ENCODE measurements at regions not wholly inside any gene's neighbourhood (a gene's known extent, or its start where the extent isn't known, plus 50 kb on each side); places are given as distances from the start of the nearest gene placed in this dataset.
"Not testable (repeated sequence)": the region's sequence is repeated elsewhere in the genome, so short reads cannot be mapped to it uniquely, and the experiment has no call there.

GRCh38 chr14:48398675-48399282 is 723.4 kb upstream of the MDGA2 start:
- peak; percentile 57 for DNase-seq (ENCODE audit: low spot score)

GRCh38 chr14:48391661-48392060 is 716.3 kb upstream of the MDGA2 start:
- no peak for DNase-seq (ENCODE audit: low spot score)

- no peak for DNase-seq (ENCODE audit: low spot score)
Measured at GRCh38 chr14:48390346-48390745, 714.9 kb upstream of the MDGA2 start.

- DNase-seq (ENCODE audit: low spot score) = no peak
Measured at GRCh38 chr14:48384821-48385220, 709.4 kb upstream of the MDGA2 start.

GRCh38 chr14:48382961-48383360 is 707.6 kb upstream of the MDGA2 start:
- no peak for DNase-seq (ENCODE audit: low spot score)

- no peak for DNase-seq (ENCODE audit: low spot score)
Measured at GRCh38 chr14:48378541-48378940, 703.1 kb upstream of the MDGA2 start.

- no peak for DNase-seq (ENCODE audit: low spot score)
Measured at GRCh38 chr14:48373981-48374380, 698.6 kb upstream of the MDGA2 start.

- DNase-seq (ENCODE audit: low spot score) = no peak
Measured at GRCh38 chr14:48350971-48351370, 675.6 kb upstream of the MDGA2 start.

GRCh38 chr14:48349689-48350088 is 674.3 kb upstream of the MDGA2 start:
- DNase-seq (ENCODE audit: low spot score) = no peak

GRCh38 chr14:48341069-48341468 is 665.7 kb upstream of the MDGA2 start:
- no peak for DNase-seq (ENCODE audit: low spot score)

- DNase-seq (ENCODE audit: low spot score) = no peak
Measured at GRCh38 chr14:48333221-48333920, 658.0 kb upstream of the MDGA2 start.

GRCh38 chr14:48331421-48331820 is 656.0 kb upstream of the MDGA2 start:
- no peak for DNase-seq (ENCODE audit: low spot score)

- no peak for DNase-seq (ENCODE audit: low spot score)
Measured at GRCh38 chr14:48325486-48325885, 650.1 kb upstream of the MDGA2 start.

GRCh38 chr14:48323665-48324064 is 648.3 kb upstream of the MDGA2 start:
- no peak for DNase-seq (ENCODE audit: low spot score)

- no peak for DNase-seq (ENCODE audit: low spot score)
Measured at GRCh38 chr14:48319823-48320222, 644.4 kb upstream of the MDGA2 start.

GRCh38 chr14:48304729-48305128 is 629.3 kb upstream of the MDGA2 start:
- DNase-seq (ENCODE audit: low spot score) = no peak

- no peak for DNase-seq (ENCODE audit: low spot score)
Measured at GRCh38 chr14:48289701-48290100, 614.3 kb upstream of the MDGA2 start.

- not testable (repeated sequence) for DNase-seq (ENCODE audit: low spot score)
Measured at GRCh38 chr14:48285217-48285616, 609.8 kb upstream of the MDGA2 start.

GRCh38 chr14:48275301-48275700 is 599.9 kb upstream of the MDGA2 start:
- DNase-seq (ENCODE audit: low spot score) = peak; percentile 76

- peak; percentile 65 for DNase-seq (ENCODE audit: low spot score)
Measured at GRCh38 chr14:48274826-48275225, 599.4 kb upstream of the MDGA2 start.

GRCh38 chr14:48267926-48268325 is 592.5 kb upstream of the MDGA2 start:
- not testable (repeated sequence) for DNase-seq (ENCODE audit: low spot score)

- DNase-seq (ENCODE audit: low spot score) = not testable (repeated sequence)
Measured at GRCh38 chr14:48266201-48266600, 590.8 kb upstream of the MDGA2 start.

GRCh38 chr14:48261436-48261835 is 586.0 kb upstream of the MDGA2 start:
- no peak for DNase-seq (ENCODE audit: low spot score)
